SH-SY5Y (cell line): ENCODE measurements at regions not wholly inside any gene's neighbourhood (a gene's known extent, or its start where the extent isn't known, plus 50 kb on each side); places are given as distances from the start of the nearest gene placed in this dataset.

ENCODE experiments used
- GATA2 ChIP-seq: IDR thresholded peaks from 2 replicates; pipeline ENCODE4 v1.6.1; 2011; ENCODE audit warnings: mild to moderate bottlenecking, low read depth, low read length
- GATA3 ChIP-seq: IDR thresholded peaks from 2 replicates; pipeline ENCODE4 v1.6.1; 2011; ENCODE audit warnings: low read depth, mild to moderate bottlenecking, low read length, moderate library complexity

DNA sequence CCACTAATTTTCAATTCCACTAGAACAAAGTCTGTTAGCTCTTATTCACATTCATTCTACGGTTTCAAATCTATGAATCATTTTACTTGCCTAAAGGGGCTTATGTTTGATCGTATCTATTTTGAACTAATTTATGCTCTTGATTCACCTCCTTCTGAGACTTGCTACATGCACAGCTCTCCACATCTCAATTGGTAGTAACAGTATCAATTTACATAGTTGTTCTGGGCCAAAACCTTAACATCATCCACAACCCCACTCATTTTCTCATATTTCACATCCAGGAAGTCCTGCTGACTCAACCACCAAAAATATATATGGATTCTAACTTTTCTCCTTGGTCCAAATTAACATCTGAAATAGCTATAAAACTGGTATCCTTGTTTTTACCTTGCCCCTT lies 208.6 kb downstream of the RASSF9 start:
- TF ChIP-seq GATA2 (no peak), GATA3 (no peak)
